NCI-H2196 (cell line): ENCODE measurements at regions not wholly inside any gene's neighbourhood (a gene's known extent, or its start where the extent isn't known, plus 50 kb on each side); places are given as distances from the start of the nearest gene placed in this dataset.
"Not testable (repeated sequence)": the region's sequence is repeated elsewhere in the genome, so short reads cannot be mapped to it uniquely, and the experiment has no call there.

Source experiments
- DNase-seq: peaks from one replicate; lab custom pipeline; 2025; ENCODE audit not compliant: unreplicated experiment; lab: John Stamatoyannopoulos, UW

- not testable (repeated sequence) for DNase-seq
Observed at GRCh38 chr1:149274493-149274892, 171.1 kb upstream of the NBPF9 start.

GRCh38 chr1:149275802-149276201 is 172.5 kb upstream of the NBPF9 start:
- not testable (repeated sequence) for DNase-seq

- not testable (repeated sequence) for DNase-seq
Observed at GRCh38 chr1:149276496-149276895, 173.1 kb upstream of the NBPF9 start.

GRCh38 chr1:149278156-149278555 is 174.8 kb upstream of the NBPF9 start:
- not testable (repeated sequence) for DNase-seq

- DNase-seq: not testable (repeated sequence)
Observed at GRCh38 chr1:149279015-149279414, 175.7 kb upstream of the NBPF9 start.

- not testable (repeated sequence) for DNase-seq
Observed at GRCh38 chr1:149279512-149279911, 176.2 kb upstream of the NBPF9 start.

GRCh38 chr1:149284773-149285172 is 181.4 kb upstream of the NBPF9 start:
- DNase-seq: not testable (repeated sequence)

- DNase-seq: not testable (repeated sequence)
Observed at GRCh38 chr1:149285205-149285604, 181.9 kb upstream of the NBPF9 start.

- not testable (repeated sequence) for DNase-seq
Observed at GRCh38 chr1:149285638-149286037, 182.3 kb upstream of the NBPF9 start.

- DNase-seq: not testable (repeated sequence)
Observed at GRCh38 chr1:149288580-149288979, 185.2 kb upstream of the NBPF9 start.

- not testable (repeated sequence) for DNase-seq
Observed at GRCh38 chr1:149300478-149301218, 174.2 kb upstream of the NBPF19 start.

GRCh38 chr1:149301282-149301681 is 173.6 kb upstream of the NBPF19 start:
- not testable (repeated sequence) for DNase-seq

- DNase-seq: not testable (repeated sequence)
Observed at GRCh38 chr1:149304796-149305195, 170.0 kb upstream of the NBPF19 start.

- not testable (repeated sequence) for DNase-seq
Observed at GRCh38 chr1:149307640-149308039, 167.2 kb upstream of the NBPF19 start.

GRCh38 chr1:149314921-149315320 is 159.9 kb upstream of the NBPF19 start:
- DNase-seq: not testable (repeated sequence)

- DNase-seq: not testable (repeated sequence)
Observed at GRCh38 chr1:149320971-149321731, 153.7 kb upstream of the NBPF19 start.

GRCh38 chr1:149321732-149322016 is 153.2 kb upstream of the NBPF19 start:
- not testable (repeated sequence) for DNase-seq

- not testable (repeated sequence) for DNase-seq
Observed at GRCh38 chr1:149330081-149330335, 144.8 kb upstream of the NBPF19 start.

GRCh38 chr1:149336082-149336481 is 138.8 kb upstream of the NBPF19 start:
- DNase-seq: not testable (repeated sequence)

GRCh38 chr1:149338221-149338691 is 136.6 kb upstream of the NBPF19 start:
- DNase-seq: not testable (repeated sequence)

GRCh38 chr1:149338698-149339097 is 136.1 kb upstream of the NBPF19 start:
- not testable (repeated sequence) for DNase-seq

- DNase-seq: not testable (repeated sequence)
Observed at GRCh38 chr1:149349448-149349847, 125.4 kb upstream of the NBPF19 start.
